K562 (cell line): ENCODE measurements at regions not wholly inside any gene's neighbourhood (a gene's known extent, or its start where the extent isn't known, plus 50 kb on each side); places are given as distances from the start of the nearest gene placed in this dataset.
A peak's percentile ranks its signal among the peaks of the same experiment; 100 is the strongest.

Source experiments
- ARHGAP35 ChIP-seq: fragments of 450-650 bp; IDR thresholded peaks from 2 replicates; pipeline ENCODE4 v1.6.1; 2018; ENCODE audit not compliant: partially characterized antibody
- CTCF ChIP-seq, 3 experiments: IDR thresholded peaks in 2 of 3; conservative IDR thresholded peaks in 1 of 3; 2 replicates each; pipeline ENCODE4 v1.5.1; 2011 to 2012; ENCODE audit warnings: low read length in 3 of 3, mild to moderate bottlenecking in 3 of 3, control low read depth in 2 of 3, improper control_type of control experiment in 1 of 3, inconsistent platforms in 1 of 3, low read depth in 1 of 3, mixed read lengths in 1 of 3, moderate library complexity in 1 of 3; ENCODE audit not compliant: insufficient read depth in 2 of 3
- DPF2 ChIP-seq: fragments of 450-650 bp; IDR thresholded peaks from 2 replicates; pipeline ENCODE4 v1.6.1; 2016
- EGR1 ChIP-seq: fragments of 450-650 bp; conservative IDR thresholded peaks from 2 replicates; pipeline ENCODE4 v1.6.1; 2017; ENCODE audit warnings: mild to moderate bottlenecking
- EZH2 ChIP-seq: IDR thresholded peaks from 2 replicates; pipeline ENCODE4 v1.6.1; 2012; ENCODE audit warnings: low read depth, mild to moderate bottlenecking, inconsistent platforms, low read length, borderline replicate concordance
- GTF2F1 ChIP-seq: IDR thresholded peaks from 2 replicates; pipeline ENCODE4 v1.6.1; 2011; ENCODE audit warnings: low read depth, low read length, improper control_type of control experiment
- IRF1 ChIP-seq: sonication (generic); formaldehyde crosslinking; IDR thresholded peaks from 2 replicates; pipeline ENCODE4 v1.8.0; 2022; ENCODE audit warnings: missing genetic modification reagents, mild to moderate bottlenecking, borderline replicate concordance
- KLF10 ChIP-seq: fragments of 250-450 bp; sonication (Bioruptor Pico); IDR thresholded peaks from 2 replicates; pipeline ENCODE4 v1.6.1; 2021; ENCODE audit warnings: matching md5 sums
- MXI1 ChIP-seq: IDR thresholded peaks from 2 replicates; pipeline ENCODE4 v1.6.1; 2011; ENCODE audit warnings: low read depth, mild to moderate bottlenecking, improper control_type of control experiment, low read length
- NFE2L1 ChIP-seq: fragments of 450-650 bp; IDR thresholded peaks from 2 replicates; pipeline ENCODE4 v1.6.1; 2016; ENCODE audit warnings: missing genetic modification characterization, low read depth, mild to moderate bottlenecking, missing compliant biosample characterization, moderate library complexity, borderline replicate concordance
- PURB ChIP-seq: sonication (generic); formaldehyde crosslinking; IDR thresholded peaks from 2 replicates; pipeline ENCODE4 v1.9.0; 2021; ENCODE audit warnings: low read depth, mild to moderate bottlenecking, missing genetic modification reagents
- ZNF274 ChIP-seq: IDR thresholded peaks from 2 replicates; pipeline ENCODE4 v1.6.1; 2011; ENCODE audit warnings: low read depth, mild to moderate bottlenecking, low read length, moderate library complexity, borderline replicate concordance
- ZNF507 ChIP-seq: conservative IDR thresholded peaks from 2 replicates; pipeline ENCODE4 v1.6.1; 2017; ENCODE audit warnings: missing genetic modification characterization, missing compliant biosample characterization
- TF ChIP-seq, protein P1 (sequence below): sonication (generic); formaldehyde crosslinking; IDR thresholded peaks from 2 replicates; pipeline ENCODE4 v1.9.0; 2022; ENCODE audit warnings: mild to moderate bottlenecking, missing genetic modification reagents

DNA sequence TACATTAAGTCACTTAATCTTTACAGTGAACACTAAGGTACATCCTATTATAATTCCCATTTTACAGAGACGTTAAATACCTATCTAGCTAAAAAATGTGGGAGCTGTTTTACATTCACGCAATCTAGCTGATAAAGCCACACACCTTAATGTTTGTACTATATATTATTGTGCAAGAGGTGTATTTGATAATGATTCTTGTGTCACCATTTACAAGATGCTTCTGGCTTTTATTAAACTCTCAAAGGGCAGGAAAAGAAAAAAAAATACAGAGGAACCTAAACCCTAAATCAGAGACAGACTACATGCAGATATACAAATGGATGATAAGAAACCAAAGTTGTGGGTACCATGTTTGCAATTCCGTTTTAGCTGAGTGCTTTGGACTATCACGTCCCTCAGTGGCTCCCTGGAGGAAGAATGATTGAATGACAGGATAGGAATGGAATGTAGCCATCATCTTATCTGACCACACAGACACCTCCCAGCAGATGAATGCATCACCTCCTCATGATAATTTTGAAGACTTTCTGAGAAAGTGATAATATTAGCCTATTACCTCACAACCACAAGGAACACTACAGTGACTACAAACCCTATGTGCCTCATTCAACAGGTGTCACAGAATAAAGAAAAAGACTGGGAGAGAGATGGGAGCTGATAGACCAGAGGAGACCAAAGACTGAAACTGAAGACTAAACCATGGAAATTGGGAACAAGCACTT is 230.5 kb upstream of the SERP2 start:
- TF ChIP-seq CTCF (IDR thresholded peaks at IDR 0.05 in 2 of 3, conservative IDR thresholded peaks at IDR 0.05 in 1 of 3; ENCODE audit: insufficient read depth in 2 of 3, low read depth in 1 of 3, low read length in 3 of 3): no peak
- TF ChIP-seq EGR1: no peak
- TF ChIP-seq ZNF274: no peak
- TF ChIP-seq MXI1: no peak
- TF ChIP-seq, protein P1, sequence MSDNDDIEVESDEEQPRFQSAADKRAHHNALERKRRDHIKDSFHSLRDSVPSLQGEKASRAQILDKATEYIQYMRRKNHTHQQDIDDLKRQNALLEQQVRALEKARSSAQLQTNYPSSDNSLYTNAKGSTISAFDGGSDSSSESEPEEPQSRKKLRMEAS (CRISPR knock-in tag): no peak
- TF ChIP-seq ARHGAP35: no peak
- no peak for TF ChIP-seq GTF2F1
- peak; percentile 80 for TF ChIP-seq DPF2
- no peak for TF ChIP-seq EZH2
- no peak for TF ChIP-seq ZNF507 (tag)
- no peak for TF ChIP-seq KLF10
- TF ChIP-seq IRF1 (CRISPR knock-in tag): no peak
- no peak for TF ChIP-seq NFE2L1
- TF ChIP-seq PURB (CRISPR knock-in tag): no peak
